ENCODE measurements at regions not wholly inside any gene's neighbourhood (a gene's known extent, or its start where the extent isn't known, plus 50 kb on each side); places are given as distances from the start of the nearest gene placed in this dataset.

- no peak for TF ChIP-seq ZBTB4 (CRISPR knock-in tag; IDR thresholded peaks at IDR 0.05)
- TF ChIP-seq SREBF2 (IDR thresholded peaks at IDR 0.05; ENCODE audit: low read length), result no peak
Observed at GRCh38 chr10:35950226-35950625, 308.1 kb upstream of the FZD8 start (continued).

GRCh38 chr10:35949811-35950211 lies 307.7 kb upstream of the FZD8 start:
- intact Hi-C loops (cut with micrococcal nuclease; ENCODE audit: unreplicated experiment), result no loop called here
- Histone ChIP-seq H3K4me2 (ENCODE audit: control insufficient read depth, insufficient read depth) (no peak overlapping the region), H3K27me3 (replicated peaks in 1 of 2; ENCODE audit: control insufficient read depth in 2 of 2, insufficient read depth in 2 of 2, low read length in 1 of 2) (no peaks in the 10 kb centered on the region), H3K4me3 (no peak overlapping the region), H3K4me1 (ENCODE audit: control insufficient read depth, insufficient read depth, low read length) (no peaks in the 10 kb centered on the region), H2AFZ (ENCODE audit: control insufficient read depth, low read depth, low read length) (no peak overlapping the region), H3K9me3 (replicated peaks; ENCODE audit: control insufficient read depth, insufficient read depth, low read length) (no peaks in the 10 kb centered on the region), H3K9ac (ENCODE audit: control insufficient read depth, insufficient read depth, low read length) (no peak overlapping the region), H3K79me2 (ENCODE audit: control insufficient read depth, insufficient read depth, low read length) (no peaks in the 10 kb centered on the region), H4K20me1 (ENCODE audit: control insufficient read depth, insufficient read depth) (no peaks in the 10 kb centered on the region), H3K27ac (ENCODE audit: control insufficient read depth, insufficient read depth) (no peak overlapping the region), H3K36me3 (ENCODE audit: control insufficient read depth in 2 of 2, insufficient read depth in 2 of 2, low read length in 1 of 2) (no peaks in the 10 kb centered on the region)
- ATAC-seq (no peak), DNase-seq (ENCODE audit: low read depth, low spot score) (no peak), FAIRE-seq (no peak)
- CTCF ChIA-PET, result interaction anchor here (0.5 kb wide), 1 partner anchor 42 kb away, joined by 3 read pairs; no protein-coding TSS in a partner anchor
- POLR2A ChIA-PET, result no interaction called here
- in situ Hi-C loops (cut with MboI), result no loop called here
- BruUV-seq (replicated peaks), result no TSS peak
- 28% methylated on average over 5 of the region's 5 CpGs for WGBS (ENCODE audit: insufficient coverage, insufficient replicate concordance, low lambda C conversion rate, missing lambda C conversion rate)
- SMC1A ChIA-PET (ENCODE audit: uncharacterized antibody, unreplicated experiment), result interaction anchor here (1.0 kb wide), 1 partner anchor 31 kb away, joined by 3 read pairs; no protein-coding TSS in a partner anchor
- RAD21 ChIA-PET (ENCODE audit: unreplicated experiment), result no interaction called here
- TF ChIP-seq WRNIP1 (IDR thresholded peaks at IDR 0.05; ENCODE audit: borderline replicate concordance, low read depth, low read length) (no peak), BCL3 (IDR thresholded peaks at IDR 0.05; ENCODE audit: borderline replicate concordance, insufficient read depth, low read depth, low read length, poor library complexity, severe bottlenecking) (no peak), STAT3 (IDR thresholded peaks at IDR 0.05; ENCODE audit: low read depth, low read length) (no peak), IRF4 (IDR thresholded peaks at IDR 0.05; ENCODE audit: low read depth, low read length) (no peak), IKZF1 (conservative IDR thresholded peaks at IDR 0.05) (no peak), HDGF (IDR thresholded peaks at IDR 0.05) (no peak), SRF (IDR thresholded peaks at IDR 0.05; ENCODE audit: low read depth in 2 of 2, low read length in 2 of 2) (no peak), NBN (IDR thresholded peaks at IDR 0.05) (no peak), DPF2 (IDR thresholded peaks at IDR 0.05) (no peak), POLR2A (IDR thresholded peaks at IDR 0.05; ENCODE audit: low read depth, low read length) (no peak), MEF2A (IDR thresholded peaks at IDR 0.05; ENCODE audit: insufficient read depth, low read depth, low read length) (no peak), EP300 (IDR thresholded peaks at IDR 0.05; ENCODE audit: borderline replicate concordance in 1 of 2, control insufficient read depth in 1 of 2, low read depth in 2 of 2, low read length in 2 of 2) (no peak), ZNF217 (IDR thresholded peaks at IDR 0.05) (no peak), SUPT20H (IDR thresholded peaks at IDR 0.05; ENCODE audit: borderline replicate concordance, control insufficient read depth, low read depth, low read length) (no peak), HDAC6 (IDR thresholded peaks at IDR 0.05; ENCODE audit: unreplicated experiment) (no peak), CEBPZ (IDR thresholded peaks at IDR 0.05; ENCODE audit: low read depth, low read length) (no peak)
